Occipital lobe (tissue), 1 donor: ENCODE measurements at regions not wholly inside any gene's neighbourhood (a gene's known extent, or its start where the extent isn't known, plus 50 kb on each side); places are given as distances from the start of the nearest gene placed in this dataset.

Source experiments
- DNase-seq: peaks from one replicate; lab custom pipeline; 2025; lab: John Stamatoyannopoulos, UW

GRCh38 chr13:104015646-104016396 lies 949.6 kb upstream of the SLC10A2 start:
- DNase-seq: no peak

GRCh38 chr13:104014803-104015645 lies 948.8 kb upstream of the SLC10A2 start:
- DNase-seq: no peak

GRCh38 chr13:104011505-104012241 lies 945.5 kb upstream of the SLC10A2 start:
- no peak for DNase-seq

- DNase-seq: no peak
Observed at GRCh38 chr13:104008541-104009435, 942.6 kb upstream of the SLC10A2 start.

GRCh38 chr13:104008075-104008474 lies 941.9 kb upstream of the SLC10A2 start:
- no peak for DNase-seq

- no peak for DNase-seq
Observed at GRCh38 chr13:104006625-104007075, 940.4 kb upstream of the SLC10A2 start.

- DNase-seq: no peak
Observed at GRCh38 chr13:104004572-104004971, 938.4 kb upstream of the SLC10A2 start.

- DNase-seq: no peak
Observed at GRCh38 chr13:104002216-104002615, 936.0 kb upstream of the SLC10A2 start.

- DNase-seq: no peak
Observed at GRCh38 chr13:104001766-104002165, 935.5 kb upstream of the SLC10A2 start.

GRCh38 chr13:103996733-103997132 lies 930.5 kb upstream of the SLC10A2 start:
- DNase-seq: no peak

GRCh38 chr13:103983948-103984347 lies 917.7 kb upstream of the SLC10A2 start:
- DNase-seq: no peak

GRCh38 chr13:103976371-103976770 lies 910.2 kb upstream of the SLC10A2 start:
- DNase-seq: no peak

- DNase-seq: no peak
Observed at GRCh38 chr13:103973740-103974139, 907.5 kb upstream of the SLC10A2 start.

GRCh38 chr13:103969520-103970050 lies 903.4 kb upstream of the SLC10A2 start:
- no peak for DNase-seq

GRCh38 chr13:103965506-103966243 lies 899.5 kb upstream of the SLC10A2 start:
- DNase-seq: no peak

GRCh38 chr13:103961784-103962183 lies 895.6 kb upstream of the SLC10A2 start:
- no peak for DNase-seq

GRCh38 chr13:103961129-103961528 lies 894.9 kb upstream of the SLC10A2 start:
- DNase-seq: no peak

- DNase-seq: no peak
Observed at GRCh38 chr13:103960001-103960400, 893.8 kb upstream of the SLC10A2 start.

GRCh38 chr13:103958691-103959090 lies 892.5 kb upstream of the SLC10A2 start:
- no peak for DNase-seq

- no peak for DNase-seq
Observed at GRCh38 chr13:103957939-103958338, 891.7 kb upstream of the SLC10A2 start.
